ENCODE measurements at regions not wholly inside any gene's neighbourhood (a gene's known extent, or its start where the extent isn't known, plus 50 kb on each side); places are given as distances from the start of the nearest gene placed in this dataset.

GRCh38 chr19:28445826-28446225 is 767.1 kb downstream of the UQCRFS1 start:
- WGBS, 2 donors = 90 to 94% methylated on average over 11 of the region's 11 CpGs
- no peaks in the 10 kb centered on the region for H3K9me3 ChIP-seq
- H3K36me3 ChIP-seq = no peaks in the 10 kb centered on the region
- H3K4me3 ChIP-seq = no peak overlapping the region
- no peak for DNase-seq
- intact Hi-C loops (cut with DNase I) = no loop called here
- TF ChIP-seq CTCF (IDR thresholded peaks at IDR 0.05) (no peak), POLR2A (IDR thresholded peaks at IDR 0.05) (no peak)
- no peaks in the 10 kb centered on the region for H3K27me3 ChIP-seq
- H3K4me1 ChIP-seq = no peaks in the 10 kb centered on the region
- H3K27ac ChIP-seq = no peak overlapping the region

GRCh38 chr19:28444362-28444761 is 768.6 kb downstream of the UQCRFS1 start:
- TF ChIP-seq EP300 (IDR thresholded peaks at IDR 0.05) (no peak), POLR2A (IDR thresholded peaks at IDR 0.05) (no peak), CTCF (IDR thresholded peaks at IDR 0.05) (no peak), POLR2AphosphoS5 (IDR thresholded peaks at IDR 0.05) (no peak)
- WGBS, 2 donors = 62 to 79% methylated on average over 4 of the region's 4 CpGs

GRCh38 chr19:28443361-28443760 is 769.6 kb downstream of the UQCRFS1 start:
- Histone ChIP-seq H3K36me3 (no peaks in the 10 kb centered on the region), H3K4me1 (no peaks in the 10 kb centered on the region), H3K27me3 (no peaks in the 10 kb centered on the region), H3K9me3 (no peaks in the 10 kb centered on the region), H3K27ac (no peak overlapping the region), H3K4me3 (no peak overlapping the region)
- TF ChIP-seq CTCF (IDR thresholded peaks at IDR 0.05) (no peak), EP300 (IDR thresholded peaks at IDR 0.05) (no peak), POLR2A (IDR thresholded peaks at IDR 0.05) (no peak), POLR2AphosphoS5 (IDR thresholded peaks at IDR 0.05) (no peak)
- 18 to 65% methylated on average over 9 of the region's 9 CpGs for WGBS, 2 donors
- DNase-seq = no peak
- intact Hi-C loops (cut with DNase I) = no loop called here

More at GRCh38 chr19:28444362-28444761, 768.6 kb downstream of the UQCRFS1 start:
- Histone ChIP-seq H3K9me3 (no peaks in the 10 kb centered on the region), H3K27ac (no peak overlapping the region), H3K4me3 (no peak overlapping the region), H3K4me1 (no peaks in the 10 kb centered on the region), H3K27me3 (no peaks in the 10 kb centered on the region), H3K36me3 (no peaks in the 10 kb centered on the region)
- intact Hi-C loops (cut with DNase I) = no loop called here
- no peak for DNase-seq

- DNase-seq = no peak
- Histone ChIP-seq H3K27me3 (no peaks in the 10 kb centered on the region), H3K4me1 (no peaks in the 10 kb centered on the region), H3K4me3 (no peak overlapping the region), H3K9me3 (no peaks in the 10 kb centered on the region), H3K36me3 (no peaks in the 10 kb centered on the region), H3K27ac (no peak overlapping the region)
- intact Hi-C loops (cut with DNase I) = no loop called here
- TF ChIP-seq POLR2AphosphoS5 (IDR thresholded peaks at IDR 0.05) = no peak
- no peak for TF ChIP-seq POLR2A (IDR thresholded peaks at IDR 0.05)
- no peak for TF ChIP-seq EP300 (IDR thresholded peaks at IDR 0.05)
- TF ChIP-seq CTCF (IDR thresholded peaks at IDR 0.05) = no peak
- WGBS, 2 donors = 23 to 68% methylated on average over 11 of the region's 11 CpGs
These were observed 775.3 kb downstream of the UQCRFS1 start for GRCh38 chr19:28437390-28438346.

Measured in sigmoid colon (tissue), 6 donors.